Osteoblast (primary cell): ENCODE measurements at regions not wholly inside any gene's neighbourhood (a gene's known extent, or its start where the extent isn't known, plus 50 kb on each side); places are given as distances from the start of the nearest gene placed in this dataset.
"Not testable (repeated sequence)": the region's sequence is repeated elsewhere in the genome, so short reads cannot be mapped to it uniquely, and the experiment has no call there.

Experiments
- DNase-seq: peaks from one replicate; pipeline ENCODE4 v3.0.0; 2011; ENCODE audit warnings: low spot score, mixed read lengths; ENCODE audit not compliant: insufficient read length; ENCODE audit errors: missing footprints
- H2AFZ ChIP-seq: 2 replicates; pipeline ENCODE4 v1.6.0; 2011; ENCODE audit warnings: mild to moderate bottlenecking, low read length
- H3K27ac ChIP-seq: 2 replicates; pipeline ENCODE4 v1.5.1; 2011; ENCODE audit warnings: mild to moderate bottlenecking, low read depth, low read length, moderate library complexity
- H3K27me3 ChIP-seq: 2 replicates; pipeline ENCODE4 v1.6.0; 2012; ENCODE audit warnings: mild to moderate bottlenecking, control low read depth, inconsistent platforms, low read length, moderate library complexity; ENCODE audit not compliant: insufficient read depth
- H3K36me3 ChIP-seq: 2 replicates; pipeline ENCODE4 v1.5.1; 2011; ENCODE audit warnings: mild to moderate bottlenecking, low read length, control low read depth, moderate library complexity; ENCODE audit not compliant: insufficient read depth
- H3K4me1 ChIP-seq: 2 replicates; pipeline ENCODE4 v1.5.1; 2011; ENCODE audit warnings: mild to moderate bottlenecking, low read length, control low read depth, moderate library complexity; ENCODE audit not compliant: insufficient read depth
- H3K4me2 ChIP-seq: 2 replicates; pipeline ENCODE4 v1.6.0; 2011; ENCODE audit warnings: mild to moderate bottlenecking, low read length; ENCODE audit not compliant: insufficient read depth
- H3K4me3 ChIP-seq: fragments of 200-600 bp; sonication (generic); 3 replicates; pipeline ENCODE4 v1.5.1; 2012; ENCODE audit warnings: mild to moderate bottlenecking, low read length, inconsistent platforms; ENCODE audit not compliant: insufficient read depth
- H3K79me2 ChIP-seq: 2 replicates; pipeline ENCODE4 v1.6.0; 2012; ENCODE audit warnings: mild to moderate bottlenecking, low read length, control low read depth, inconsistent platforms; ENCODE audit not compliant: insufficient read depth
- H3K9me3 ChIP-seq: 2 replicates; pipeline ENCODE4 v1.5.1; 2011; ENCODE audit warnings: low read depth, low read length, control low read depth
- H4K20me1 ChIP-seq: 2 replicates; pipeline ENCODE4 v1.6.0; 2012; ENCODE audit warnings: mild to moderate bottlenecking, low read length, control low read depth; ENCODE audit not compliant: insufficient read depth
- TF ChIP-seq, protein P1 (sequence below): IDR thresholded peaks from 2 replicates; pipeline ENCODE4 v1.5.1; 2011; ENCODE audit warnings: mild to moderate bottlenecking, low read depth, low read length, moderate library complexity; ENCODE audit errors: extremely low read depth

GRCh38 chr4:79197275-79198009, 128.4 kb downstream of the NAA11 start:
- no peaks in the 10 kb centered on the region for H3K9me3 ChIP-seq
- H3K36me3 ChIP-seq = no peaks in the 10 kb centered on the region
- no peak overlapping the region for H3K27ac ChIP-seq
- H4K20me1 ChIP-seq = no peaks in the 10 kb centered on the region
- no peaks in the 10 kb centered on the region for H3K79me2 ChIP-seq
- no peak for DNase-seq
- no peak overlapping the region for H3K4me2 ChIP-seq
- no peaks in the 10 kb centered on the region for H3K4me1 ChIP-seq
- H3K27me3 ChIP-seq = no peaks in the 10 kb centered on the region
- H2AFZ ChIP-seq = no peak overlapping the region
- TF ChIP-seq, protein P1, sequence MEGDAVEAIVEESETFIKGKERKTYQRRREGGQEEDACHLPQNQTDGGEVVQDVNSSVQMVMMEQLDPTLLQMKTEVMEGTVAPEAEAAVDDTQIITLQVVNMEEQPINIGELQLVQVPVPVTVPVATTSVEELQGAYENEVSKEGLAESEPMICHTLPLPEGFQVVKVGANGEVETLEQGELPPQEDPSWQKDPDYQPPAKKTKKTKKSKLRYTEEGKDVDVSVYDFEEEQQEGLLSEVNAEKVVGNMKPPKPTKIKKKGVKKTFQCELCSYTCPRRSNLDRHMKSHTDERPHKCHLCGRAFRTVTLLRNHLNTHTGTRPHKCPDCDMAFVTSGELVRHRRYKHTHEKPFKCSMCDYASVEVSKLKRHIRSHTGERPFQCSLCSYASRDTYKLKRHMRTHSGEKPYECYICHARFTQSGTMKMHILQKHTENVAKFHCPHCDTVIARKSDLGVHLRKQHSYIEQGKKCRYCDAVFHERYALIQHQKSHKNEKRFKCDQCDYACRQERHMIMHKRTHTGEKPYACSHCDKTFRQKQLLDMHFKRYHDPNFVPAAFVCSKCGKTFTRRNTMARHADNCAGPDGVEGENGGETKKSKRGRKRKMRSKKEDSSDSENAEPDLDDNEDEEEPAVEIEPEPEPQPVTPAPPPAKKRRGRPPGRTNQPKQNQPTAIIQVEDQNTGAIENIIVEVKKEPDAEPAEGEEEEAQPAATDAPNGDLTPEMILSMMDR = no peak
- H3K4me3 ChIP-seq = no peak overlapping the region

GRCh38 chr4:79191292-79191691, 134.6 kb downstream of the NAA11 start:
- not testable (repeated sequence) for H4K20me1 ChIP-seq, H3K36me3 ChIP-seq, H3K4me2 ChIP-seq, DNase-seq, H2AFZ ChIP-seq, H3K79me2 ChIP-seq, H3K4me3 ChIP-seq, H3K27me3 ChIP-seq, H3K27ac ChIP-seq, H3K4me1 ChIP-seq, H3K9me3 ChIP-seq

GRCh38 chr4:79185526-79186045, 140.3 kb downstream of the NAA11 start:
- H2AFZ ChIP-seq = no peak overlapping the region
- H3K4me1 ChIP-seq = no peaks in the 10 kb centered on the region
- no peaks in the 10 kb centered on the region for H3K9me3 ChIP-seq
- no peaks in the 10 kb centered on the region for H3K27me3 ChIP-seq
- no peak for DNase-seq
- TF ChIP-seq, protein P1 = no peak
- H3K27ac ChIP-seq = no peak overlapping the region
- H4K20me1 ChIP-seq = no peaks in the 10 kb centered on the region
- no peaks in the 10 kb centered on the region for H3K79me2 ChIP-seq
- H3K36me3 ChIP-seq = no peaks in the 10 kb centered on the region
- H3K4me2 ChIP-seq = no peak overlapping the region
- no peak overlapping the region for H3K4me3 ChIP-seq

- H3K36me3 ChIP-seq = no peaks in the 10 kb centered on the region
- no peaks in the 10 kb centered on the region for H3K79me2 ChIP-seq
- TF ChIP-seq, protein P1 = no peak
- no peaks in the 10 kb centered on the region for H3K27me3 ChIP-seq
- no peak overlapping the region for H3K4me3 ChIP-seq
- no peaks in the 10 kb centered on the region for H3K4me1 ChIP-seq
- no peak overlapping the region for H3K4me2 ChIP-seq
- H2AFZ ChIP-seq = no peak overlapping the region
- H4K20me1 ChIP-seq = no peaks in the 10 kb centered on the region
- no peak overlapping the region for H3K27ac ChIP-seq
- DNase-seq = no peak
- H3K9me3 ChIP-seq = no peaks in the 10 kb centered on the region
Observed at GRCh38 chr4:79184476-79184875, 141.4 kb downstream of the NAA11 start.
